HL-60 (cell line): ENCODE measurements at regions not wholly inside any gene's neighbourhood (a gene's known extent, or its start where the extent isn't known, plus 50 kb on each side); places are given as distances from the start of the nearest gene placed in this dataset.

Experiments
- DNase-seq, 2 experiments: peaks; one replicate each; pipeline ENCODE4 v3.0.0-alpha.2; 2010 to 2020; ENCODE audit warnings: low read depth in 1 of 2, low spot score in 1 of 2
- H3K27ac ChIP-seq: fragments of 250-450 bp; sonication (Bioruptor Pico); replicated peaks from 2 replicates; pipeline ENCODE4 v1.5.1; 2020; ENCODE audit warnings: mild to moderate bottlenecking, moderate library complexity
- H3K27me3 ChIP-seq: fragments of 250-450 bp; sonication (Bioruptor Pico); 2 replicates; pipeline ENCODE4 v1.5.1; 2021; ENCODE audit warnings: mild to moderate bottlenecking, moderate library complexity; ENCODE audit not compliant: insufficient read depth, poor library complexity, severe bottlenecking
- H3K4me3 ChIP-seq: replicated peaks from 2 replicates; pipeline ENCODE4 v1.5.1; 2011; ENCODE audit warnings: mild to moderate bottlenecking, control low read depth, low read length; ENCODE audit not compliant: insufficient read depth
- GABPA ChIP-seq: IDR thresholded peaks from 2 replicates; pipeline ENCODE4 v1.6.1; 2012; ENCODE audit warnings: low read depth
- POLR2AphosphoS5 ChIP-seq: IDR thresholded peaks from 2 replicates; pipeline ENCODE4 v1.6.1; 2012; ENCODE audit warnings: low read depth
- SPI1 ChIP-seq: IDR thresholded peaks from 2 replicates; pipeline ENCODE4 v1.6.1; 2012; ENCODE audit warnings: low read depth, mild to moderate bottlenecking, borderline replicate concordance
- TF ChIP-seq, protein P1 (sequence below): IDR thresholded peaks from one replicate; pipeline ENCODE4 v1.5.1; 2011; ENCODE audit warnings: low read length, control low read depth, inconsistent platforms; ENCODE audit not compliant: insufficient read depth
- TF ChIP-seq, protein P2 (sequence below): IDR thresholded peaks from 2 replicates; pipeline ENCODE4 v1.6.1; 2012; ENCODE audit warnings: low read depth; ENCODE audit not compliant: insufficient replicate concordance

DNA sequence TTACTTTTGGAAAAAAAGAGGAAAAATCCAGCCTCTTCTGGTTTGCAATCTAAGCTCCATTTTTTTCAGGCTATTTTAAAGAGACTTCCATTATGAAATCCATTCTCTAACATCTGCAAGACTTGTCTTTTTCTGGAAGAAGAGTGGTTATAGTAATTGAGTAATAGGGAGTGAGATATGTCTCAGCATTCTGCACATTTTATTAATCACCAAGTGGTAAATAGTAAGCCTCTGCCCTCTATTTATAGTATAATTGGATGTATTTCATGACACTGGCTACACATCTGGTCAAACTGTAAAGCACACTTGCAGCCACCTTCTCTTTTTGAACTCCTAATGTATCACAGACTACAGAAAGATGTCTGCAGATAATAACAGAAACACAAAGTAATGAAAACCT is 391.1 kb downstream of the ETS1 start:
- DNase-seq = no peak
- Histone ChIP-seq H3K27ac (no peak overlapping the region), H3K27me3 (no peaks in the 10 kb centered on the region)

GRCh38 chr11:128195756-128196155 is 391.6 kb downstream of the ETS1 start:
- Histone ChIP-seq H3K27me3 (no peaks in the 10 kb centered on the region), H3K27ac (no peak overlapping the region), H3K4me3 (no peak overlapping the region)
- TF ChIP-seq, protein P1, sequence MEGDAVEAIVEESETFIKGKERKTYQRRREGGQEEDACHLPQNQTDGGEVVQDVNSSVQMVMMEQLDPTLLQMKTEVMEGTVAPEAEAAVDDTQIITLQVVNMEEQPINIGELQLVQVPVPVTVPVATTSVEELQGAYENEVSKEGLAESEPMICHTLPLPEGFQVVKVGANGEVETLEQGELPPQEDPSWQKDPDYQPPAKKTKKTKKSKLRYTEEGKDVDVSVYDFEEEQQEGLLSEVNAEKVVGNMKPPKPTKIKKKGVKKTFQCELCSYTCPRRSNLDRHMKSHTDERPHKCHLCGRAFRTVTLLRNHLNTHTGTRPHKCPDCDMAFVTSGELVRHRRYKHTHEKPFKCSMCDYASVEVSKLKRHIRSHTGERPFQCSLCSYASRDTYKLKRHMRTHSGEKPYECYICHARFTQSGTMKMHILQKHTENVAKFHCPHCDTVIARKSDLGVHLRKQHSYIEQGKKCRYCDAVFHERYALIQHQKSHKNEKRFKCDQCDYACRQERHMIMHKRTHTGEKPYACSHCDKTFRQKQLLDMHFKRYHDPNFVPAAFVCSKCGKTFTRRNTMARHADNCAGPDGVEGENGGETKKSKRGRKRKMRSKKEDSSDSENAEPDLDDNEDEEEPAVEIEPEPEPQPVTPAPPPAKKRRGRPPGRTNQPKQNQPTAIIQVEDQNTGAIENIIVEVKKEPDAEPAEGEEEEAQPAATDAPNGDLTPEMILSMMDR = no peak
- TF ChIP-seq GABPA = no peak
- TF ChIP-seq POLR2AphosphoS5 = no peak
- TF ChIP-seq SPI1 = no peak
- TF ChIP-seq, protein P2, sequence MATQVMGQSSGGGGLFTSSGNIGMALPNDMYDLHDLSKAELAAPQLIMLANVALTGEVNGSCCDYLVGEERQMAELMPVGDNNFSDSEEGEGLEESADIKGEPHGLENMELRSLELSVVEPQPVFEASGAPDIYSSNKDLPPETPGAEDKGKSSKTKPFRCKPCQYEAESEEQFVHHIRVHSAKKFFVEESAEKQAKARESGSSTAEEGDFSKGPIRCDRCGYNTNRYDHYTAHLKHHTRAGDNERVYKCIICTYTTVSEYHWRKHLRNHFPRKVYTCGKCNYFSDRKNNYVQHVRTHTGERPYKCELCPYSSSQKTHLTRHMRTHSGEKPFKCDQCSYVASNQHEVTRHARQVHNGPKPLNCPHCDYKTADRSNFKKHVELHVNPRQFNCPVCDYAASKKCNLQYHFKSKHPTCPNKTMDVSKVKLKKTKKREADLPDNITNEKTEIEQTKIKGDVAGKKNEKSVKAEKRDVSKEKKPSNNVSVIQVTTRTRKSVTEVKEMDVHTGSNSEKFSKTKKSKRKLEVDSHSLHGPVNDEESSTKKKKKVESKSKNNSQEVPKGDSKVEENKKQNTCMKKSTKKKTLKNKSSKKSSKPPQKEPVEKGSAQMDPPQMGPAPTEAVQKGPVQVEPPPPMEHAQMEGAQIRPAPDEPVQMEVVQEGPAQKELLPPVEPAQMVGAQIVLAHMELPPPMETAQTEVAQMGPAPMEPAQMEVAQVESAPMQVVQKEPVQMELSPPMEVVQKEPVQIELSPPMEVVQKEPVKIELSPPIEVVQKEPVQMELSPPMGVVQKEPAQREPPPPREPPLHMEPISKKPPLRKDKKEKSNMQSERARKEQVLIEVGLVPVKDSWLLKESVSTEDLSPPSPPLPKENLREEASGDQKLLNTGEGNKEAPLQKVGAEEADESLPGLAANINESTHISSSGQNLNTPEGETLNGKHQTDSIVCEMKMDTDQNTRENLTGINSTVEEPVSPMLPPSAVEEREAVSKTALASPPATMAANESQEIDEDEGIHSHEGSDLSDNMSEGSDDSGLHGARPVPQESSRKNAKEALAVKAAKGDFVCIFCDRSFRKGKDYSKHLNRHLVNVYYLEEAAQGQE = no peak
- no peak for DNase-seq

More for the DNA sequence above, 391.1 kb downstream of the ETS1 start:
- H3K4me3 ChIP-seq = no peak overlapping the region
- TF ChIP-seq GABPA (no peak), POLR2AphosphoS5 (no peak), SPI1 (no peak)
- TF ChIP-seq, protein P2 = no peak
- TF ChIP-seq, protein P1 = no peak

- peak; percentile 42; the same call in 1 of the 2 replicates for TF ChIP-seq SPI1
- TF ChIP-seq, protein P1 = no peak
- peak; percentile 57; the same call in 1 of the 2 replicates for TF ChIP-seq POLR2AphosphoS5
- no peak; the same call in 1 of the 2 replicates for TF ChIP-seq GABPA
- TF ChIP-seq, protein P2 = no peak
- no peak overlapping the region for H3K4me3 ChIP-seq
- H3K27me3 ChIP-seq = no peaks in the 10 kb centered on the region
- H3K27ac ChIP-seq = no peak overlapping the region
- DNase-seq = peak; percentile 59 to 80
Observed at GRCh38 chr11:128195057-128195751, 392.2 kb downstream of the ETS1 start.
